GM21360 (cell line): ENCODE measurements at regions not wholly inside any gene's neighbourhood (a gene's known extent, or its start where the extent isn't known, plus 50 kb on each side); places are given as distances from the start of the nearest gene placed in this dataset.

Experiments
- ATAC-seq: cut with Tn5 transposase; IDR thresholded peaks from one replicate; pipeline ENCODE4 v1.9.1; 2021; ENCODE audit warnings: mild to moderate bottlenecking, moderate library complexity; ENCODE audit not compliant: unreplicated experiment

- ATAC-seq: no peak
Observed at GRCh38 chr5:74576941-74577456, 63.5 kb downstream of the ENC1 start.

- ATAC-seq: no peak
Observed at GRCh38 chr5:74575741-74576538, 64.6 kb downstream of the ENC1 start.

- ATAC-seq: no peak
Observed at GRCh38 chr5:74570250-74570649, 70.3 kb downstream of the ENC1 start.

GRCh38 chr5:74567411-74567995 lies 73.0 kb downstream of the ENC1 start:
- ATAC-seq: no peak

- ATAC-seq: no peak
Observed at GRCh38 chr5:74562122-74562521, 78.4 kb downstream of the ENC1 start.

GRCh38 chr5:74560245-74560644 lies 80.3 kb downstream of the ENC1 start:
- no peak for ATAC-seq

GRCh38 chr5:74556631-74557595 lies 83.6 kb downstream of the ENC1 start:
- no peak for ATAC-seq

- ATAC-seq: no peak
Observed at GRCh38 chr5:74556006-74556405, 84.5 kb downstream of the ENC1 start.

GRCh38 chr5:74552101-74552500 lies 88.4 kb downstream of the ENC1 start:
- ATAC-seq: no peak

- no peak for ATAC-seq
Observed at GRCh38 chr5:74550927-74551326, 89.6 kb downstream of the ENC1 start.

- no peak for ATAC-seq
Observed at GRCh38 chr5:74549384-74549783, 91.1 kb downstream of the ENC1 start.

GRCh38 chr5:74546796-74547195 lies 93.7 kb downstream of the ENC1 start:
- no peak for ATAC-seq

- no peak for ATAC-seq
Observed at GRCh38 chr5:74544811-74545210, 95.7 kb downstream of the ENC1 start.

GRCh38 chr5:74543162-74543995 lies 97.1 kb downstream of the ENC1 start:
- ATAC-seq: no peak

GRCh38 chr5:74542482-74542881 lies 98.0 kb downstream of the ENC1 start:
- no peak for ATAC-seq

- ATAC-seq: no peak
Observed at GRCh38 chr5:74541381-74541781, 99.1 kb downstream of the ENC1 start.

GRCh38 chr5:74540622-74541021 lies 99.9 kb downstream of the ENC1 start:
- ATAC-seq: no peak

- ATAC-seq: no peak
Observed at GRCh38 chr5:74539986-74540385, 100.5 kb downstream of the ENC1 start.

GRCh38 chr5:74538206-74538661 lies 102.3 kb downstream of the ENC1 start:
- no peak for ATAC-seq

GRCh38 chr5:74536658-74537057 lies 103.9 kb downstream of the ENC1 start:
- no peak for ATAC-seq
